KMS-11 (cell line): ENCODE measurements at regions not wholly inside any gene's neighbourhood (a gene's known extent, or its start where the extent isn't known, plus 50 kb on each side); places are given as distances from the start of the nearest gene placed in this dataset.

Source experiments
- H2AFZ ChIP-seq: fragments of 200-600 bp; sonication (generic); 2 replicates; pipeline ENCODE4 v1.6.1; 2016; ENCODE audit warnings: antibody characterized with exemption, mixed run types, low read depth
- H3K27ac ChIP-seq: fragments of 200-600 bp; sonication (generic); 2 replicates; pipeline ENCODE4 v1.6.1; 2016; ENCODE audit warnings: mild to moderate bottlenecking, mixed run types
- H3K27me3 ChIP-seq: fragments of 200-600 bp; sonication (generic); 2 replicates; pipeline ENCODE4 v1.6.1; 2017; ENCODE audit warnings: mild to moderate bottlenecking, low read depth, mixed run types, moderate library complexity; ENCODE audit not compliant: insufficient read depth
- H3K36me3 ChIP-seq: fragments of 200-600 bp; sonication (generic); 2 replicates; pipeline ENCODE4 v1.6.1; 2017; ENCODE audit warnings: mild to moderate bottlenecking, mixed run types; ENCODE audit not compliant: insufficient read depth
- H3K4me1 ChIP-seq: fragments of 200-600 bp; sonication (generic); 2 replicates; pipeline ENCODE4 v1.6.1; 2016; ENCODE audit warnings: mild to moderate bottlenecking, low read depth, mixed run types; ENCODE audit not compliant: poor library complexity, severe bottlenecking
- H3K4me2 ChIP-seq: fragments of 200-600 bp; sonication (generic); 2 replicates; pipeline ENCODE4 v1.7.0; 2016; ENCODE audit warnings: mild to moderate bottlenecking, mixed run types
- H3K4me3 ChIP-seq: fragments of 200-600 bp; sonication (generic); IDR thresholded peaks from 2 replicates; pipeline ENCODE4 v1.6.1; 2017; ENCODE audit warnings: low read depth, low read length, mixed read lengths; ENCODE audit not compliant: insufficient read depth
- H3K79me2 ChIP-seq: fragments of 200-600 bp; sonication (generic); 2 replicates; pipeline ENCODE4 v1.6.1; 2016; ENCODE audit warnings: low read depth, mixed run types; ENCODE audit not compliant: insufficient read depth
- H3K9ac ChIP-seq: fragments of 200-600 bp; sonication (generic); 2 replicates; pipeline ENCODE4 v1.6.1; 2016; ENCODE audit warnings: mild to moderate bottlenecking, mixed run types
- H4K20me1 ChIP-seq: fragments of 200-600 bp; sonication (generic); 2 replicates; pipeline ENCODE4 v1.6.1; 2016; ENCODE audit warnings: mild to moderate bottlenecking, mixed run types; ENCODE audit not compliant: insufficient read depth
- TF ChIP-seq, protein P1 (sequence below): fragments of 200-600 bp; sonication (generic); conservative IDR thresholded peaks from 2 replicates; pipeline ENCODE4 v1.6.1; 2017; ENCODE audit warnings: low read depth, mild to moderate bottlenecking, antibody characterized with exemption, low read length, moderate library complexity, mixed read lengths

DNA sequence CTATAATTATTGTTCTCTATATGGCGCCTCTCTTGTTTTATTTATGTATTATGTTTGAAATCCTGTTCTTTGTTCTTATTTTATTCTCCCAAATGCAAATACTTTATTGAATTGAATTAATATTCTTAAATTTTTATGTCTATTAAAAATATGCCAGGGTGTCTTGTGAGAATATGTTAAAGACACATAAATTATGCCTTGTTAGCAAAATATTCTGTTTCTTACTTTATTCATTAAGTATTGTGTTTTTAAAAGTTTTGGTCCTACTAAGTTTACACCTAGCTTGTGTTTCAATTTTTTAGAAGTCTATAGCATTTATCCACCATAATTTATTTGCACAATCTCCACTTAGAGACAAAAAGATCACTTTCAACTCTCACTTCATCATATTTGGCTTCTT lies 741.5 kb upstream of the SLC39A10 start:
- Histone ChIP-seq H3K4me2 (no peak overlapping the region), H3K9ac (no peak overlapping the region), H3K4me1 (no peaks in the 10 kb centered on the region), H3K79me2 (no peaks in the 10 kb centered on the region), H3K27ac (no peak overlapping the region), H2AFZ (no peak overlapping the region), H3K36me3 (no peaks in the 10 kb centered on the region), H3K4me3 (no peak overlapping the region), H3K27me3 (no peaks in the 10 kb centered on the region), H4K20me1 (no peaks in the 10 kb centered on the region)
- TF ChIP-seq, protein P1, sequence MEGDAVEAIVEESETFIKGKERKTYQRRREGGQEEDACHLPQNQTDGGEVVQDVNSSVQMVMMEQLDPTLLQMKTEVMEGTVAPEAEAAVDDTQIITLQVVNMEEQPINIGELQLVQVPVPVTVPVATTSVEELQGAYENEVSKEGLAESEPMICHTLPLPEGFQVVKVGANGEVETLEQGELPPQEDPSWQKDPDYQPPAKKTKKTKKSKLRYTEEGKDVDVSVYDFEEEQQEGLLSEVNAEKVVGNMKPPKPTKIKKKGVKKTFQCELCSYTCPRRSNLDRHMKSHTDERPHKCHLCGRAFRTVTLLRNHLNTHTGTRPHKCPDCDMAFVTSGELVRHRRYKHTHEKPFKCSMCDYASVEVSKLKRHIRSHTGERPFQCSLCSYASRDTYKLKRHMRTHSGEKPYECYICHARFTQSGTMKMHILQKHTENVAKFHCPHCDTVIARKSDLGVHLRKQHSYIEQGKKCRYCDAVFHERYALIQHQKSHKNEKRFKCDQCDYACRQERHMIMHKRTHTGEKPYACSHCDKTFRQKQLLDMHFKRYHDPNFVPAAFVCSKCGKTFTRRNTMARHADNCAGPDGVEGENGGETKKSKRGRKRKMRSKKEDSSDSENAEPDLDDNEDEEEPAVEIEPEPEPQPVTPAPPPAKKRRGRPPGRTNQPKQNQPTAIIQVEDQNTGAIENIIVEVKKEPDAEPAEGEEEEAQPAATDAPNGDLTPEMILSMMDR: no peak

GRCh38 chr2:194907569-194907968 lies 749.5 kb upstream of the SLC39A10 start:
- no peaks in the 10 kb centered on the region for H3K36me3 ChIP-seq
- H2AFZ ChIP-seq: no peak overlapping the region
- H3K4me2 ChIP-seq: no peak overlapping the region

DNA sequence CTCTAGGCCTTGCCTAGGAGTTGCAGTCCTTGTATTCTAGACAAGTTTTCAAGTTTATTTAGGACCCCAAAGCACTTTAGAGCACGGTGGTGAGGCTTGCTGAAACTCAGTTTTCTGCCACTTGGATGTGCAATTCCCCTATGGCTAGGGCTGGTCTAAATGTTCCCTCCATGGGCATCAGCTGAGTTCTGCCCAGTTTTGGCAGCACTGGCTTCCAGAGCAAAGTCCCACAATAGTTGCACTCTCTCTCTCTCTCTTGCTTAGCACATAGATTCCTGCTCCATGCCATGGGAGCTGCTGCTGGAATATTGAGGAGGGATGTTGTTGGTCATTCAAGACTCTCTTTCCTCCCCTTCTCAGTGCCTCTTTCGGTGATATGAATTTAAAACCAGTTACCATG lies 760.2 kb upstream of the SLC39A10 start:
- no peaks in the 10 kb centered on the region for H3K79me2 ChIP-seq
- H3K4me3 ChIP-seq: no peak overlapping the region
- H3K27ac ChIP-seq: no peak overlapping the region
- no peak overlapping the region for H3K9ac ChIP-seq
- TF ChIP-seq, protein P1: no peak
- H2AFZ ChIP-seq: no peak overlapping the region
- no peaks in the 10 kb centered on the region for H3K36me3 ChIP-seq
- H3K4me2 ChIP-seq: no peak overlapping the region
- H4K20me1 ChIP-seq: no peaks in the 10 kb centered on the region
- H3K4me1 ChIP-seq: no peaks in the 10 kb centered on the region
- H3K27me3 ChIP-seq: no peaks in the 10 kb centered on the region

More at GRCh38 chr2:194907569-194907968, 749.5 kb upstream of the SLC39A10 start:
- H3K4me3 ChIP-seq: no peak overlapping the region
- no peaks in the 10 kb centered on the region for H3K79me2 ChIP-seq
- H3K27me3 ChIP-seq: no peaks in the 10 kb centered on the region
- no peak overlapping the region for H3K27ac ChIP-seq
- no peak overlapping the region for H3K9ac ChIP-seq
- no peaks in the 10 kb centered on the region for H4K20me1 ChIP-seq
- no peaks in the 10 kb centered on the region for H3K4me1 ChIP-seq
- TF ChIP-seq, protein P1: no peak

DNA sequence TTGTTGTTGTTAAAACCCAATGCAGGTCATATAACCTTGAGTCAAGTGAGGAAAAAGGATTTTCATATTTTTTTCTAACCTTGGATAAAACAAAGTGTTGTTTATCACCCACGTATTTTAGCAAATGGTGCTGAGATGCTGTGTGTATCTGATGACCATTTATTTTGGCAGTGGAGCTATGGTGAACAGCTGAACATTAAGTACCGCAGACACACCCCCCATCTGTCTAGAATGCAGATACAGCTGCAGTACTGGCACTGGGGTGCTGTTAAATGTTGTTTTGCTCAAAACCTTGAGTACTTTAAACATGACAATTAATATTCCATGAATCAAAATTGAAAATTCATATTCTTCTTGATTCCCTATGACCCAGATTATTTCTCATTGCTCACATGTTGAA lies 773.3 kb upstream of the SLC39A10 start:
- Histone ChIP-seq H3K9ac (no peak overlapping the region), H3K27me3 (no peaks in the 10 kb centered on the region), H3K36me3 (no peaks in the 10 kb centered on the region), H3K4me3 (no peak overlapping the region), H2AFZ (no peak overlapping the region), H3K27ac (no peak overlapping the region), H3K4me1 (no peaks in the 10 kb centered on the region), H3K79me2 (no peaks in the 10 kb centered on the region), H4K20me1 (no peaks in the 10 kb centered on the region), H3K4me2 (no peak overlapping the region)
- TF ChIP-seq, protein P1: no peak
